ENCODE measurements at regions not wholly inside any gene's neighbourhood (a gene's known extent, or its start where the extent isn't known, plus 50 kb on each side); places are given as distances from the start of the nearest gene placed in this dataset.

- TF ChIP-seq EZH2 (IDR thresholded peaks at IDR 0.05) (no peak), POLR2AphosphoS5 (IDR thresholded peaks at IDR 0.05; ENCODE audit: borderline replicate concordance, low read depth, low read length) (no peak)
Measured at GRCh38 chr13:80979035-80979641, 638.2 kb upstream of the SPRY2 start.

Measured in SK-N-MC (cell line).